DMS153 treated with DMSO at 0.1 percent for 48 hours (cell line): ENCODE measurements at regions not wholly inside any gene's neighbourhood (a gene's known extent, or its start where the extent isn't known, plus 50 kb on each side); places are given as distances from the start of the nearest gene placed in this dataset.

Experiments used
- DNase-seq: peaks from one replicate; lab custom pipeline; 2025; ENCODE audit not compliant: unreplicated experiment; lab: John Stamatoyannopoulos, UW

GRCh38 chr9:85264695-85265094 lies 477.1 kb downstream of the AGTPBP1 start:
- DNase-seq = no peak

GRCh38 chr9:85263288-85263687 lies 478.5 kb downstream of the AGTPBP1 start:
- no peak for DNase-seq

- no peak for DNase-seq
Measured at GRCh38 chr9:85262333-85262732, 479.4 kb downstream of the AGTPBP1 start.

- no peak for DNase-seq
Measured at GRCh38 chr9:85260275-85260845, 481.4 kb downstream of the AGTPBP1 start.

GRCh38 chr9:85258823-85259370 lies 482.9 kb downstream of the AGTPBP1 start:
- DNase-seq = peak; percentile 84

GRCh38 chr9:85258236-85258635 lies 483.5 kb downstream of the AGTPBP1 start:
- no peak for DNase-seq

GRCh38 chr9:85249313-85249621 lies 492.5 kb downstream of the AGTPBP1 start:
- DNase-seq = no peak

- DNase-seq = no peak
Measured at GRCh38 chr9:85248514-85249312, 493.0 kb downstream of the AGTPBP1 start.

- DNase-seq = no peak
Measured at GRCh38 chr9:85246541-85246940, 495.2 kb downstream of the AGTPBP1 start.

- no peak for DNase-seq
Measured at GRCh38 chr9:85244856-85245255, 496.9 kb downstream of the AGTPBP1 start.

GRCh38 chr9:85243977-85244376 lies 497.8 kb downstream of the AGTPBP1 start:
- DNase-seq = no peak

- DNase-seq = no peak
Measured at GRCh38 chr9:85237478-85237877, 504.3 kb downstream of the AGTPBP1 start.

GRCh38 chr9:85230081-85230480 lies 511.7 kb downstream of the AGTPBP1 start:
- DNase-seq = no peak

GRCh38 chr9:85228111-85228855 lies 513.5 kb downstream of the AGTPBP1 start:
- no peak for DNase-seq

- DNase-seq = no peak
Measured at GRCh38 chr9:85225180-85225579, 516.6 kb downstream of the AGTPBP1 start.

GRCh38 chr9:85224729-85225128 lies 517.0 kb downstream of the AGTPBP1 start:
- DNase-seq = no peak

GRCh38 chr9:85224301-85224700 lies 517.5 kb downstream of the AGTPBP1 start:
- no peak for DNase-seq

- no peak for DNase-seq
Measured at GRCh38 chr9:85223506-85224125, 518.1 kb downstream of the AGTPBP1 start.

- no peak for DNase-seq
Measured at GRCh38 chr9:85216601-85217000, 525.2 kb downstream of the AGTPBP1 start.

- DNase-seq = no peak
Measured at GRCh38 chr9:85215961-85216360, 525.8 kb downstream of the AGTPBP1 start.

- no peak for DNase-seq
Measured at GRCh38 chr9:85215416-85215815, 526.3 kb downstream of the AGTPBP1 start.
